ENCODE measurements at regions not wholly inside any gene's neighbourhood (a gene's known extent, or its start where the extent isn't known, plus 50 kb on each side); places are given as distances from the start of the nearest gene placed in this dataset.

GRCh38 chr15:39472621-39473297, 108.1 kb upstream of the THBS1 start:
- H3K9ac ChIP-seq (ENCODE audit: low read length): no peak overlapping the region
- no peaks in the 10 kb centered on the region for H3K27me3 ChIP-seq (ENCODE audit: control insufficient read depth, insufficient read depth, low read length)
- no peak overlapping the region for H3K4me3 ChIP-seq (ENCODE audit: low read length)
- H3K9me3 ChIP-seq (ENCODE audit: control insufficient read depth, low read length): no peaks in the 10 kb centered on the region
- H3K4me1 ChIP-seq (ENCODE audit: control insufficient read depth, insufficient read depth, low read length): peaks cover 6% of the 10 kb centered on the region
- H3K36me3 ChIP-seq (ENCODE audit: control insufficient read depth, insufficient read depth, low read length): no peaks in the 10 kb centered on the region

- Histone ChIP-seq H3K9ac (ENCODE audit: low read length) (no peak overlapping the region), H3K4me1 (ENCODE audit: control insufficient read depth, insufficient read depth, low read length) (peaks cover 6% of the 10 kb centered on the region), H3K9me3 (ENCODE audit: control insufficient read depth, low read length) (no peaks in the 10 kb centered on the region), H3K36me3 (ENCODE audit: control insufficient read depth, insufficient read depth, low read length) (no peaks in the 10 kb centered on the region), H3K4me3 (ENCODE audit: low read length) (no peak overlapping the region), H3K27me3 (ENCODE audit: control insufficient read depth, insufficient read depth, low read length) (no peaks in the 10 kb centered on the region)
Observed at GRCh38 chr15:39473298-39473947, 107.5 kb upstream of the THBS1 start.

- H3K27me3 ChIP-seq (ENCODE audit: control insufficient read depth, insufficient read depth, low read length): no peaks in the 10 kb centered on the region
- peaks cover 11% of the 10 kb centered on the region for H3K4me1 ChIP-seq (ENCODE audit: control insufficient read depth, insufficient read depth, low read length)
- no peaks in the 10 kb centered on the region for H3K36me3 ChIP-seq (ENCODE audit: control insufficient read depth, insufficient read depth, low read length)
- H3K9me3 ChIP-seq (ENCODE audit: control insufficient read depth, low read length): no peaks in the 10 kb centered on the region
- no peak overlapping the region for H3K4me3 ChIP-seq (ENCODE audit: low read length)
- H3K9ac ChIP-seq (ENCODE audit: low read length): no peak overlapping the region
Observed at GRCh38 chr15:39474657-39475056, 106.2 kb upstream of the THBS1 start.

GRCh38 chr15:39478996-39479395, 101.9 kb upstream of the THBS1 start:
- H3K27me3 ChIP-seq (ENCODE audit: control insufficient read depth, insufficient read depth, low read length): no peaks in the 10 kb centered on the region
- no peak overlapping the region for H3K9ac ChIP-seq (ENCODE audit: low read length)
- H3K9me3 ChIP-seq (ENCODE audit: control insufficient read depth, low read length): no peaks in the 10 kb centered on the region
- peaks cover 5% of the 10 kb centered on the region for H3K4me1 ChIP-seq (ENCODE audit: control insufficient read depth, insufficient read depth, low read length)
- H3K4me3 ChIP-seq (ENCODE audit: low read length): no peak overlapping the region
- no peaks in the 10 kb centered on the region for H3K36me3 ChIP-seq (ENCODE audit: control insufficient read depth, insufficient read depth, low read length)

GRCh38 chr15:39479911-39480310, 101.0 kb upstream of the THBS1 start:
- Histone ChIP-seq H3K4me1 (ENCODE audit: control insufficient read depth, insufficient read depth, low read length) (peaks cover 5% of the 10 kb centered on the region), H3K4me3 (ENCODE audit: low read length) (no peak overlapping the region), H3K9me3 (ENCODE audit: control insufficient read depth, low read length) (no peaks in the 10 kb centered on the region), H3K27me3 (ENCODE audit: control insufficient read depth, insufficient read depth, low read length) (no peaks in the 10 kb centered on the region), H3K36me3 (ENCODE audit: control insufficient read depth, insufficient read depth, low read length) (no peaks in the 10 kb centered on the region), H3K9ac (ENCODE audit: low read length) (no peak overlapping the region)

GRCh38 chr15:39482459-39482858, 98.4 kb upstream of the THBS1 start:
- Histone ChIP-seq H3K27me3 (ENCODE audit: control insufficient read depth, insufficient read depth, low read length) (no peaks in the 10 kb centered on the region), H3K36me3 (ENCODE audit: control insufficient read depth, insufficient read depth, low read length) (no peaks in the 10 kb centered on the region), H3K4me1 (ENCODE audit: control insufficient read depth, insufficient read depth, low read length) (peaks cover 5% of the 10 kb centered on the region), H3K9me3 (ENCODE audit: control insufficient read depth, low read length) (no peaks in the 10 kb centered on the region), H3K4me3 (ENCODE audit: low read length) (no peak overlapping the region), H3K9ac (ENCODE audit: low read length) (no peak overlapping the region)

- Histone ChIP-seq H3K36me3 (ENCODE audit: control insufficient read depth, insufficient read depth, low read length) (no peaks in the 10 kb centered on the region), H3K9me3 (ENCODE audit: control insufficient read depth, low read length) (no peaks in the 10 kb centered on the region), H3K27me3 (ENCODE audit: control insufficient read depth, insufficient read depth, low read length) (no peaks in the 10 kb centered on the region), H3K4me3 (ENCODE audit: low read length) (no peak overlapping the region), H3K4me1 (ENCODE audit: control insufficient read depth, insufficient read depth, low read length) (no peaks in the 10 kb centered on the region), H3K9ac (ENCODE audit: low read length) (no peak overlapping the region)
Observed at GRCh38 chr15:39486621-39487457, 94.0 kb upstream of the THBS1 start.

- Histone ChIP-seq H3K4me3 (ENCODE audit: low read length) (no peak overlapping the region), H3K4me1 (ENCODE audit: control insufficient read depth, insufficient read depth, low read length) (no peaks in the 10 kb centered on the region), H3K27me3 (ENCODE audit: control insufficient read depth, insufficient read depth, low read length) (no peaks in the 10 kb centered on the region), H3K9me3 (ENCODE audit: control insufficient read depth, low read length) (no peaks in the 10 kb centered on the region), H3K9ac (ENCODE audit: low read length) (no peak overlapping the region), H3K36me3 (ENCODE audit: control insufficient read depth, insufficient read depth, low read length) (no peaks in the 10 kb centered on the region)
Observed at GRCh38 chr15:39487458-39487735, 93.5 kb upstream of the THBS1 start.

GRCh38 chr15:39488516-39488915, 92.4 kb upstream of the THBS1 start:
- H3K4me3 ChIP-seq (ENCODE audit: low read length): no peak overlapping the region
- H3K9me3 ChIP-seq (ENCODE audit: control insufficient read depth, low read length): no peaks in the 10 kb centered on the region
- H3K4me1 ChIP-seq (ENCODE audit: control insufficient read depth, insufficient read depth, low read length): no peaks in the 10 kb centered on the region
- no peaks in the 10 kb centered on the region for H3K27me3 ChIP-seq (ENCODE audit: control insufficient read depth, insufficient read depth, low read length)
- no peaks in the 10 kb centered on the region for H3K36me3 ChIP-seq (ENCODE audit: control insufficient read depth, insufficient read depth, low read length)
- H3K9ac ChIP-seq (ENCODE audit: low read length): no peak overlapping the region

- no peaks in the 10 kb centered on the region for H3K4me1 ChIP-seq (ENCODE audit: control insufficient read depth, insufficient read depth, low read length)
- no peak overlapping the region for H3K9ac ChIP-seq (ENCODE audit: low read length)
- H3K27me3 ChIP-seq (ENCODE audit: control insufficient read depth, insufficient read depth, low read length): no peaks in the 10 kb centered on the region
- H3K4me3 ChIP-seq (ENCODE audit: low read length): no peak overlapping the region
- H3K9me3 ChIP-seq (ENCODE audit: control insufficient read depth, low read length): no peaks in the 10 kb centered on the region
- H3K36me3 ChIP-seq (ENCODE audit: control insufficient read depth, insufficient read depth, low read length): no peaks in the 10 kb centered on the region
Observed at GRCh38 chr15:39488961-39489360, 91.9 kb upstream of the THBS1 start.

GRCh38 chr15:39491115-39491885, 89.6 kb upstream of the THBS1 start:
- H3K4me1 ChIP-seq (ENCODE audit: control insufficient read depth, insufficient read depth, low read length): no peaks in the 10 kb centered on the region
- H3K4me3 ChIP-seq (ENCODE audit: low read length): no peak overlapping the region
- no peaks in the 10 kb centered on the region for H3K27me3 ChIP-seq (ENCODE audit: control insufficient read depth, insufficient read depth, low read length)
- no peaks in the 10 kb centered on the region for H3K9me3 ChIP-seq (ENCODE audit: control insufficient read depth, low read length)
- H3K36me3 ChIP-seq (ENCODE audit: control insufficient read depth, insufficient read depth, low read length): no peaks in the 10 kb centered on the region
- H3K9ac ChIP-seq (ENCODE audit: low read length): no peak overlapping the region
